GM21526 (cell line): ENCODE measurements at regions not wholly inside any gene's neighbourhood (a gene's known extent, or its start where the extent isn't known, plus 50 kb on each side); places are given as distances from the start of the nearest gene placed in this dataset.
"Not testable (repeated sequence)": the region's sequence is repeated elsewhere in the genome, so short reads cannot be mapped to it uniquely, and the experiment has no call there.

Experiments used
- ATAC-seq: cut with Tn5 transposase; IDR thresholded peaks from one replicate; pipeline ENCODE4 v1.9.1; 2021; ENCODE audit warnings: moderate library complexity; ENCODE audit not compliant: unreplicated experiment, low FRiP score

GRCh38 chr7:152544481-152544927, 108.7 kb upstream of the KMT2C start:
- ATAC-seq: no peak

- no peak for ATAC-seq
Measured at GRCh38 chr7:152543799-152544198, 108.0 kb upstream of the KMT2C start.

- ATAC-seq: no peak
Measured at GRCh38 chr7:152541892-152542291, 106.1 kb upstream of the KMT2C start.

GRCh38 chr7:152539190-152539495, 103.3 kb upstream of the KMT2C start:
- not testable (repeated sequence) for ATAC-seq

- not testable (repeated sequence) for ATAC-seq
Measured at GRCh38 chr7:152538346-152539189, 102.8 kb upstream of the KMT2C start.

- ATAC-seq: no peak
Measured at GRCh38 chr7:152537639-152538038, 101.8 kb upstream of the KMT2C start.

GRCh38 chr7:152528612-152529011, 92.8 kb upstream of the KMT2C start:
- no peak for ATAC-seq

GRCh38 chr7:152527610-152528032, 91.8 kb upstream of the KMT2C start:
- no peak for ATAC-seq

GRCh38 chr7:152523916-152524315, 88.1 kb upstream of the KMT2C start:
- no peak for ATAC-seq

GRCh38 chr7:152522571-152523067, 86.8 kb upstream of the KMT2C start:
- no peak for ATAC-seq

- ATAC-seq: no peak
Measured at GRCh38 chr7:152521420-152522337, 85.9 kb upstream of the KMT2C start.

- ATAC-seq: no peak
Measured at GRCh38 chr7:152520861-152521302, 85.1 kb upstream of the KMT2C start.

- no peak for ATAC-seq
Measured at GRCh38 chr7:152519290-152519689, 83.5 kb upstream of the KMT2C start.

GRCh38 chr7:152516216-152516615, 80.4 kb upstream of the KMT2C start:
- no peak for ATAC-seq

- ATAC-seq: not testable (repeated sequence)
Measured at GRCh38 chr7:152515266-152515950, 79.6 kb upstream of the KMT2C start.

- no peak for ATAC-seq
Measured at GRCh38 chr7:152514771-152515105, 78.9 kb upstream of the KMT2C start.

- ATAC-seq: no peak
Measured at GRCh38 chr7:152513861-152514770, 78.3 kb upstream of the KMT2C start.

- no peak for ATAC-seq
Measured at GRCh38 chr7:152512706-152513105, 76.9 kb upstream of the KMT2C start.

- no peak for ATAC-seq
Measured at GRCh38 chr7:152511736-152512135, 75.9 kb upstream of the KMT2C start.

- ATAC-seq: no peak
Measured at GRCh38 chr7:152508701-152509100, 72.9 kb upstream of the KMT2C start.
